Colonic mucosa (tissue), 4 donors: ENCODE measurements at regions not wholly inside any gene's neighbourhood (a gene's known extent, or its start where the extent isn't known, plus 50 kb on each side); places are given as distances from the start of the nearest gene placed in this dataset.

Experiments
- DNase-seq: peaks from one replicate; pipeline ENCODE4 v3.0.0-alpha.2; 2020
- H3K27ac ChIP-seq: fragments of 200-600 bp; one replicate; pipeline ENCODE4 v1.8.0; 2021
- H3K27me3 ChIP-seq: fragments of 200-600 bp; one replicate; pipeline ENCODE4 v1.8.0; 2021
- H3K36me3 ChIP-seq: fragments of 200-600 bp; one replicate; pipeline ENCODE4 v1.8.0; 2021
- H3K4me1 ChIP-seq: fragments of 200-600 bp; one replicate; pipeline ENCODE4 v1.8.0; 2021; ENCODE audit warnings: mild to moderate bottlenecking
- H3K4me3 ChIP-seq: fragments of 200-600 bp; one replicate; pipeline ENCODE4 v1.8.0; 2021
- H3K9ac ChIP-seq, 2 donors: one replicate each; pipeline ENCODE4 v1.7.0; 2013; ENCODE audit warnings: control low read depth in 2 of 2, low read depth in 2 of 2, low read length in 2 of 2
- H3K9me3 ChIP-seq: fragments of 200-600 bp; one replicate; pipeline ENCODE4 v1.8.0; 2021
- CTCF ChIP-seq: fragments of 200-600 bp; IDR thresholded peaks from one replicate; pipeline ENCODE4 v1.8.0; 2022; ENCODE audit warnings: antibody characterized with exemption, mild to moderate bottlenecking
- intact Hi-C: fragments of 100-400 bp; cut with DNase I; formaldehyde crosslinking; loops from one replicate; pipeline ENCODE4 v1.14.1; 2022
- donor health status: healthy.
- donor health status: DM: no; HTN: no; CAD: no.
- donor health status: DM: no; HTN: no; CAD: no.

GRCh38 chr2:64928813-64929212, 60.4 kb upstream of the SLC1A4 start:
- Histone ChIP-seq H3K36me3 (no peaks in the 10 kb centered on the region), H3K4me3 (no peak overlapping the region), H3K27me3 (no peaks in the 10 kb centered on the region), H3K4me1 (no peaks in the 10 kb centered on the region), H3K9me3 (no peaks in the 10 kb centered on the region), H3K9ac (no peak overlapping the region), H3K27ac (no peak overlapping the region)
- intact Hi-C loops, result no loop called here
- DNase-seq, result no peak
- TF ChIP-seq CTCF, result no peak

- intact Hi-C loops, result no loop called here
- Histone ChIP-seq H3K4me3 (no peak overlapping the region), H3K9ac (no peak overlapping the region), H3K27me3 (no peaks in the 10 kb centered on the region), H3K36me3 (no peaks in the 10 kb centered on the region), H3K27ac (no peak overlapping the region), H3K4me1 (no peaks in the 10 kb centered on the region), H3K9me3 (no peaks in the 10 kb centered on the region)
- DNase-seq, result no peak
- TF ChIP-seq CTCF, result no peak
Measured at GRCh38 chr2:64929333-64929732, 59.9 kb upstream of the SLC1A4 start.

DNA sequence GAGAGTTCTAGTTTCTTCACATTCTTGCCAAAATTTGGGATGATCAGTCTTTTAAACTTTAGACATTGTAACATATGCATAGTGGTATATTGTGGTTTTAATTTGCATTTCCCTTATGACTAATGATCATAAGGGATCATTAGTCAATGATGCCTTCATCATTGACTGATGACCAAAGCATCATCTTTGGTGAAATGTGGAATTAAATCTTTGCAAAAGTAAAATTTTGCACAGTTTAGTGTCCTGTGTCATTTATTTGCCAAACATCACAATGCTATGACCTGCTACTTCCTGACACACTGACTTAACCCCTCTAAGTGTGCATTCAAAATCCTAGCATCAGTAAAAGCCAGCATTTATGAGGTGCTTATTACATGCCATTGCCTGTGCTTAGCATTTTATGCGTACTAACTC, 58.9 kb upstream of the SLC1A4 start:
- H3K9me3 ChIP-seq, result no peaks in the 10 kb centered on the region
- H3K27me3 ChIP-seq, result no peaks in the 10 kb centered on the region
- H3K9ac ChIP-seq, result no peak overlapping the region
- intact Hi-C loops, result no loop called here
- H3K4me3 ChIP-seq, result no peak overlapping the region
- H3K4me1 ChIP-seq, result no peaks in the 10 kb centered on the region
- no peak overlapping the region for H3K27ac ChIP-seq
- DNase-seq, result no peak
- H3K36me3 ChIP-seq, result no peaks in the 10 kb centered on the region
- no peak for TF ChIP-seq CTCF

- intact Hi-C loops, result no loop called here
- Histone ChIP-seq H3K4me1 (no peaks in the 10 kb centered on the region), H3K27me3 (no peaks in the 10 kb centered on the region), H3K9ac (no peak overlapping the region), H3K4me3 (no peak overlapping the region), H3K9me3 (no peaks in the 10 kb centered on the region), H3K36me3 (no peaks in the 10 kb centered on the region), H3K27ac (no peak overlapping the region)
- no peak for TF ChIP-seq CTCF
- no peak for DNase-seq
Measured at GRCh38 chr2:64931246-64932115, 57.7 kb upstream of the SLC1A4 start.

- Histone ChIP-seq H3K9me3 (no peaks in the 10 kb centered on the region), H3K9ac (no peak overlapping the region), H3K4me1 (no peaks in the 10 kb centered on the region), H3K36me3 (no peaks in the 10 kb centered on the region), H3K4me3 (no peak overlapping the region), H3K27me3 (no peaks in the 10 kb centered on the region), H3K27ac (no peak overlapping the region)
- intact Hi-C loops, result no loop called here
- DNase-seq, result no peak
- TF ChIP-seq CTCF, result no peak
Measured at GRCh38 chr2:64932116-64932370, 57.2 kb upstream of the SLC1A4 start.
